ENCODE measurements at regions not wholly inside any gene's neighbourhood (a gene's known extent, or its start where the extent isn't known, plus 50 kb on each side); places are given as distances from the start of the nearest gene placed in this dataset.

GRCh38 chr15:39183164-39183881 lies 397.6 kb upstream of the THBS1 start:
- no peak for TF ChIP-seq ZNF274 (IDR thresholded peaks at IDR 0.05; ENCODE audit: low read depth, low read length)
- no peak for TF ChIP-seq YY1 (IDR thresholded peaks at IDR 0.05; ENCODE audit: insufficient read depth, insufficient read length)
